ENCODE measurements at regions not wholly inside any gene's neighbourhood (a gene's known extent, or its start where the extent isn't known, plus 50 kb on each side); places are given as distances from the start of the nearest gene placed in this dataset.

DNA sequence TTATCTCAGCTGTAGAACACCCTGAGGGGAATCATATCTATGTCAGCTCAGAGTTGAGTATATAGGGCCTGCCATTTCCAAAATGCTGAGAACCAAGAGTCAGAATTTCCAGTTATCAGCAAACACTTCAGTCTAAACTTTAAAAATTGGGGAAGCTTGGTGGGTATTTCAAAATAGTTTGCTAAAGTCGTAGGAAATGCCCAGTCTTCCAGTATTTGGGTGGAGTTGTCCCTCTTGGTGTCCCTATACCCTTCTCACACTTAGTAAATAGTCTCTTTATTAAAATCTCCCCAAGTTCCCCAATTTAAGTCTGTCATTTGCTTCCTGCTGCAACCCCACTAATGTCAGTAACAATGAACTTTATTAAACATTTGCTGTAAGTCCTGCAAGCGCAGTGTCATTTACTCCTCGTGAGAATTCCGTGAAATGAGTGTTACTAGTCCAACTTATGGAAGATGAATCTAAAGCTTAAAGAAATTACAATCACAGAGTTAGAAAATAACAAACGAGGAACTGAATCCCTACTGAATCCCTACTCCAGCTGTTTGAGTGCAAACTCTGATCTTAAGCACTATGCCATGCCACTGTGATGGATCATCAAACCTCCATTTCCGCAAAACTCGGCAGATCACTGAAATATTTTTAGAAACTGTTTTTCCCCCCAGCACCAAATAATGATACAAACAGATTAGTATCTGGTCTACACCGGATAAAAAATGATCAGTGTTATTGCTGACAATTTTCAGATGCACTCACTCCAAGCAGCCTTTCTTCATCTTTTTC lies 341.7 kb upstream of the PROK2 start:
- H3K4me3 Mint-ChIP-seq = no peak overlapping the region
- peaks cover 1% of the 10 kb centered on the region for H3K27me3 Mint-ChIP-seq
- peaks cover 3% of the 10 kb centered on the region for H3K9me3 Mint-ChIP-seq
- ChIA-PET POLR2A (no interaction called here), CTCF (no interaction called here)
- H3K27ac Mint-ChIP-seq = no peak overlapping the region
- H3K36me3 Mint-ChIP-seq (ENCODE audit: low read depth) = no peaks in the 10 kb centered on the region
- peaks cover 8% of the 10 kb centered on the region for H3K4me1 Mint-ChIP-seq
- DNase-seq = no peak

DNA sequence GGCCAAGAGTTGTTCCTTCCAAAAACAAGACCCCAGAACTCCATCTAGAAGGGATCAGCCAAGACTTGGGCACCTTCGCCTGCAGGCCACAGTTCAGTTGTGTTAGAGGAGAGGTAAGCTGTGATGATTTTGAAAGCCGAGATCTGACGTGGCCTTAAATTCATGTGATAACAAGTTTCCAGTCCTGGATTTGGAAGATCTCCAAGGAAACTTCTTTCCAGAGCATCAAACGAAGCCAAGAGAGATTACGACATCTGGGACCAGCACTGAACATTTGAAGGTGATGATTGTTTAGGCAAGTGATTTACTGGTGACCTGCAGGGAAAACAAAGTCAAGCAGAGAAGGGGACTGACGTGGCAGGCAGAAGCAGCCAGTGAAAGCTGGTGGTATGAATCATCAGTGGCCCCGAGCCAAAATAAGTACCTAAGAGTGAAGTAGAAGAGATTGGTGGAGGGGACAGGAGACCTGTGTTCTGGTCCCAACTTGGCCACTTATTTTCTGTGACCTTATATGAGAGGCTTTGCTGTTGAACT lies 339.0 kb upstream of the PROK2 start:
- no peaks in the 10 kb centered on the region for H3K36me3 Mint-ChIP-seq (ENCODE audit: low read depth)
- CTCF ChIA-PET = no interaction called here

DNA sequence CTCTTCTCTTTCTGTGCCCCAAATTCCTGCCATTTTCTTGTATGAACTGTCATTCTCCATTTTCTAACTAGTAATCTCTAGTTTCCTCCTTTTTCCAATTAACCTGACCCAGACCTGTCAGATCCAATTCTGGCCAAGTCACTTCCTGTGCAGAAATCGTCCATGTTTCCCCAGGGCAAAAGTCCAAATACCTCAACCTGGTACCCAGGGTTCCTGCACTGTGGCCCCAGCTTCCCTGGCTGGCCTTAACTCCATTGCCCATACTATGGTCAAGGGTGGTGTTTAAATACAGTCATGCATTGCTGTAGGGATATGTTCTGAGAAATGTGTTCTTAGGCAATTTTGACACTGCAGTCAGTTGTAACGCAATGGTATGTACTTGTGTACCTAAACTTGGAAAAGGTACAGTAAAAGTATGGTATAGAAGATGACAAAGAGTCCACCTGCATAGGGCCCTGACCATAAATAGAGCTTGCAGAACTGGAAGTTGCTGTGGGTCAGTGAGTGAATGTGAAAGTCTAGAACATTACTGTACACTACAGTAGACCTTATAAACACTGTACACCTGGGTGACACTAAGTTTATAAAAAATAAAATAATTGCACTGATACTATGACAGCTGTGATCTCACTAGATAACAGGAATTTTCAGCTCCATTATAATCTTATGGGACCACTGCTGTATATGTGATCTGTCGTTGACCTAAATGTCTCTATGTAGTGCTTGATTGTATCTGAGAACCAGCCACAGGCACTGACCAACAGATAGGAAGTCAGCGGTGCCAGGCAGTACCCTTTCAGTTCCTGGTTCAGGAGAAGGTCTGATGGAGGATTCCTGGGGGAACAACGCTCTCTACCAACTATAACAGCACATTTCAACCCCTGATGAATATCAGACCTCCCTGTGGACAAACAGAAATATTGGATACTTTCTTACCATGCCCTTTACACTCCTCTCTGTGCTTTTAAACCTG lies 336.1 kb upstream of the PROK2 start:
- ChIA-PET POLR2A (no interaction called here), CTCF (no interaction called here)
- no peak overlapping the region for H3K4me3 Mint-ChIP-seq
- no peak overlapping the region for H3K27ac Mint-ChIP-seq
- peaks cover 1% of the 10 kb centered on the region for H3K27me3 Mint-ChIP-seq
- H3K36me3 Mint-ChIP-seq (ENCODE audit: low read depth) = no peaks in the 10 kb centered on the region
- peaks cover 8% of the 10 kb centered on the region for H3K4me1 Mint-ChIP-seq
- H3K9me3 Mint-ChIP-seq = no peaks in the 10 kb centered on the region
- DNase-seq = no peak

More for the DNA sequence above, 339.0 kb upstream of the PROK2 start:
- Mint-ChIP-seq H3K4me1 (peaks cover 8% of the 10 kb centered on the region), H3K27ac (no peak overlapping the region), H3K4me3 (no peak overlapping the region), H3K27me3 (peaks cover 1% of the 10 kb centered on the region), H3K9me3 (no peaks in the 10 kb centered on the region)
- no peak for DNase-seq
- POLR2A ChIA-PET = no interaction called here

DNA sequence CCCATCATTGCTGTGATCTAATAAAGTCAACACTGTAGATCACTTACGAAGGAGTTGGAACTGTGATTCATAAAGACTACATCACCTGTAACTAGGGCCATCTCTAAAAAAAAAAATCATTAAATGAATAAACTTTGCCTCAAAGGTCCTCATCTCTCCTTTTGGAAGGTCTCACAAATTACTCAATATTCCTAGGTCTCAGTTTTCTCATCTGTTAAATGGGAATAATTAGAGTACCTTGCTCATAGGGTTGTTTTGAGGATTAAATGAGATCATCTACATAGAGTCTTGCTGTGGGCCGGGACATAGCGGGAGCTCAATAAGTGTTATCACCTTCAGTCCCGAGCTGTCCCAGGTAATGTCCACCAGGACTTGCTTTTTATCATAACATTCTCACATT lies 335.1 kb upstream of the PROK2 start:
- ChIA-PET POLR2A (no interaction called here), CTCF (no interaction called here)

DNA sequence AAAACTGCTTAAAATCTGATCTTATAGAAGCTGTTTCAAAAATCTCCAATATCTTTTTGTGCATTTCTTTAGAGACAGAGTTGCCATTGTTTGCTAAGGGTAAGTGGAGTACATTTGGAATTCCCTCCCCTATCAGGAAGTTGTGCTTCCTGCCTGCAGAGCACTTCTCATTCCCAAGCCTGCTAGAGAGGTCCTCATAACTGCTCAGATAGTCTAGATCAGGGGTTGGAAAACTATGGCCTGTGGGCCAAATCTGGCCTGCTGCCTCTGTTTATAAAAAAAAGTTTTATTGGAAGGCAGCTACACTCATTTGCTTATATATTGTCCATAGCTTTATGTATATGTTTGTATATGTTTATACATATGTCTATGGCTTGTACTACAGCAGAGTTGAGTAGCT lies 333.7 kb upstream of the PROK2 start:
- DNase-seq = no peak
- CTCF ChIA-PET = no interaction called here
- POLR2A ChIA-PET = interaction anchor here (0.6 kb wide), 1 partner anchor 903 kb away, joined by 3 read pairs; no protein-coding TSS in a partner anchor
- H3K27me3 Mint-ChIP-seq = peaks cover under 1% of the 10 kb centered on the region
- H3K4me3 Mint-ChIP-seq = no peak overlapping the region
- H3K4me1 Mint-ChIP-seq = peaks cover 1% of the 10 kb centered on the region
- no peaks in the 10 kb centered on the region for H3K9me3 Mint-ChIP-seq
- H3K36me3 Mint-ChIP-seq (ENCODE audit: low read depth) = no peaks in the 10 kb centered on the region
- no peak overlapping the region for H3K27ac Mint-ChIP-seq

More for the DNA sequence above, 335.1 kb upstream of the PROK2 start:
- no peak for DNase-seq
- H3K27ac Mint-ChIP-seq = no peak overlapping the region
- H3K4me3 Mint-ChIP-seq = no peak overlapping the region
- no peaks in the 10 kb centered on the region for H3K9me3 Mint-ChIP-seq
- H3K36me3 Mint-ChIP-seq (ENCODE audit: low read depth) = no peaks in the 10 kb centered on the region
- peaks cover 8% of the 10 kb centered on the region for H3K4me1 Mint-ChIP-seq
- H3K27me3 Mint-ChIP-seq = peaks cover 1% of the 10 kb centered on the region

DNA sequence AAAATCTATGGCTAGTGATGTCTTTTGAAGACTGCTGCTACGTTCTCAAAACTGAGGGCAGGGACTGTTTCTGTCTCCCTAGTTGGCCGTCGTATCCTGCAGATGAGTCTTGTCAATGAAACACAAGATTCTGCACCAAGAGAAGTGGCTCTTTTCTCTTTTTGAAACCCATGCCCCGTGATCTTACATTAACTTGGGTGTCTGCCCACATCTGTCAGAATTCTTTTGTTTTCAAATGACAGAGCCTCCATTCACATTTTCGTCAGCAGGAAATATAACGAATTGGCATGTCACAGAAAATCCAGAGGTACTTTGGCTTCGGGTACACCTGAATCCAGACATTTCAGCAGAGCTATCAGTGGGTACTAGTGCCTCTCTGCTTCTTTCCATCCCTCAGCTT lies 331.3 kb upstream of the PROK2 start:
- no peaks in the 10 kb centered on the region for H3K36me3 Mint-ChIP-seq (ENCODE audit: low read depth)
- H3K4me1 Mint-ChIP-seq = no peaks in the 10 kb centered on the region
- CTCF ChIA-PET = no interaction called here
- DNase-seq = no peak
- H3K9me3 Mint-ChIP-seq = no peaks in the 10 kb centered on the region
- POLR2A ChIA-PET = no interaction called here
- H3K27me3 Mint-ChIP-seq = peaks cover 4% of the 10 kb centered on the region
- no peak overlapping the region for H3K27ac Mint-ChIP-seq
- H3K4me3 Mint-ChIP-seq = no peak overlapping the region

DNA sequence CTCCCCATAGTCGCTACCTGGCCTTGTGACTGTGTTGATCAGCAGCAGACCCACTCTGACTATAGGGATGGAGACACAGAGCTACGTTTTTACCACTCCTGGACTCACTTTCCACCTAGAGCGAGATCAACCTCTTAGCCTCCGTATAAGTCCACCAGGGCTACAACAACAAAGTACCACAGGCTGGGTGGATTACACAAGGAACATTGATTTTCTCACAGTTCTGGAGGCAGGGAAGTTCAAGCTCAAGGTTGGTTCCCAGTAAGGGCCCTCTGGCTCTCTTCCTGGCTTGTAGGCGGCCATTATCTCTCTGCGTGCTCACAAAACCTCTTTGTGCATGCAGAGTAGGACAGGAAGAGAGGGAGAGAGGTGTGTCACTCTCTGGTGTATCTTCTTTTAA lies 330.4 kb upstream of the PROK2 start:
- Mint-ChIP-seq H3K27me3 (peaks cover 4% of the 10 kb centered on the region), H3K36me3 (ENCODE audit: low read depth) (no peaks in the 10 kb centered on the region), H3K4me3 (no peak overlapping the region), H3K27ac (no peak overlapping the region), H3K4me1 (no peaks in the 10 kb centered on the region), H3K9me3 (no peaks in the 10 kb centered on the region)
- POLR2A ChIA-PET = no interaction called here
- CTCF ChIA-PET = no interaction called here
- DNase-seq = no peak

DNA sequence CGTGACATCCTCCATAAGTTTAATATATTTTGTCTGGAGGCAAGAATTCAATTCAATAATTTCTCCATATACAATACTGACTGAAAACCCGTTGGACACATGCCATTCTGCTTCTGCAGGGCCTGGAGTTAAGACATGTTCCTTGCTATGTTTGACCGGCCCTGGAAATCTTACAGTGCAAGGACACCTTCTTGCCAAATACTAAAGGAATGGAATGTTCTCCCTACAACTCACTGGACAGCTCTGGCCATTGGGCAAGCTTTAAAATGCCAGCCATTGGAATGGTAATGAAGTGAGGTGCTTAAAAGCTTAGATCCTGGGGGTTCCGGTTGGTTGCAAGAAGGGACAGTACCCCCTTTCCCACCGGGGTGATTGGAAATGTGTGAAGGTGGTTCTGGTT lies 329.8 kb upstream of the PROK2 start:
- Mint-ChIP-seq H3K36me3 (ENCODE audit: low read depth) (no peaks in the 10 kb centered on the region), H3K9me3 (no peaks in the 10 kb centered on the region)
- POLR2A ChIA-PET = no interaction called here

DNA sequence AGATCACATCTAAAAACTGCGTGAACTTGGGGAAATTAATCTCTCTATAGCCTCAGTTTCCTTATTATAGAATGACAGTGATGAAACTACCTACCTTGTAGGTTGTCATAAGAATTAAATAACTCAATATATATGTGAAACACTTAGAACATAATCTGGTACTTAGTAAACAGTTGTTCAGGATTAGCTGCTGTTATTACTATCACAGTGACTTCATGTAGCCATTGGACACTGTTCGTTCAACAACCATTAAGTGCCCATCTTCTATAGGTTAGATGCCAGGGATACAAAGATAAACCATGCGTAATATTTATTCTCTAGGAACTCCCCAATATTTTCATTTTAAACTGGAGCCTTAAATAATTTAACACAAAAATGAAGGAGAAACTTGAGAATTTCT lies 329.0 kb upstream of the PROK2 start:
- H3K27me3 Mint-ChIP-seq = peaks cover 4% of the 10 kb centered on the region
- H3K9me3 Mint-ChIP-seq = no peaks in the 10 kb centered on the region
- POLR2A ChIA-PET = no interaction called here
- H3K36me3 Mint-ChIP-seq (ENCODE audit: low read depth) = no peaks in the 10 kb centered on the region
- H3K4me1 Mint-ChIP-seq = no peaks in the 10 kb centered on the region
- CTCF ChIA-PET = no interaction called here
- no peak overlapping the region for H3K27ac Mint-ChIP-seq
- no peak for DNase-seq
- no peak overlapping the region for H3K4me3 Mint-ChIP-seq

More for the DNA sequence above, 329.8 kb upstream of the PROK2 start:
- Mint-ChIP-seq H3K4me1 (no peaks in the 10 kb centered on the region), H3K27me3 (peaks cover 4% of the 10 kb centered on the region), H3K4me3 (no peak overlapping the region), H3K27ac (no peak overlapping the region)
- DNase-seq = no peak
- CTCF ChIA-PET = no interaction called here

DNA sequence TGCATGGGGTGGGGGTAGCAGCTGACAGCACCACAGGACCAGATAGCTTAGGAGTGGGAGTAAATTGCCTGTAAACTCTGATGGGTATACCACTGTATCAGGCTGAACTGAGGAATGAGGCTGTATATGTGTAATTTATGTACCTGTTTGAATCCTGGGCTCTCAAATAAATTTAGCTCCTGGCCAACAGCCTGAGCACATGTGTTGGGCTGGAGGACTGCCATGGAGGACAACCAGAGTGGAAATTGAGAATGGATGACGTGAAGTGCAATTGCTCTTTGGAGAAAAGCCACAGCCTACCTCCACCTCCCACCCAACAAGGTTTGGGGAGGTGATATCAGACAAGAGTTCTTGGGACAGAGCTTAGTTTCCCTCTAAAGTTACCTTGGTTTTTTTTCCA lies 328.6 kb upstream of the PROK2 start:
- peaks cover 4% of the 10 kb centered on the region for H3K27me3 Mint-ChIP-seq
- DNase-seq = no peak
- no peaks in the 10 kb centered on the region for H3K36me3 Mint-ChIP-seq (ENCODE audit: low read depth)
- no peaks in the 10 kb centered on the region for H3K9me3 Mint-ChIP-seq
- H3K27ac Mint-ChIP-seq = no peak overlapping the region
- H3K4me3 Mint-ChIP-seq = no peak overlapping the region
- ChIA-PET CTCF (no interaction called here), POLR2A (no interaction called here)
- no peaks in the 10 kb centered on the region for H3K4me1 Mint-ChIP-seq

DNA sequence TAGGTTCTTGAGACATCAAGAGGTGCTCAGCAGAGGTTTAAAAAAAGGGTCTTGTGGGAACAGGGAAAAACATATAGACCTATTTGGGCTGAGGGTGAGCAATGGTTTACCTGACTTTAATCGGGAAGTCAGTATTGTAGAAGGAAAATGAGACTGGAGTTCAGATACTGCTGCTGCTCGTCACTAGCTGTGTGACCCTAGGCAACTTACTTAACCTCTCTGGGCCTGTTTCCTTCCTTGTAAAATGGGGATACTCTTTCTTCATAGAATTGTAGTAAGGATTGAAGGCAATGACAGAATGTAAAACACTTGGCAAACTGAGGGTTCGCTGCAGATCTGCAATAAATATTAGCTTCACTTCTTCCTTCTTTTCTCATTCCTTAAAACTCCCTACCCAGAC lies 327.5 kb upstream of the PROK2 start:
- DNase-seq = no peak
- ChIA-PET CTCF (no interaction called here), POLR2A (no interaction called here)

DNA sequence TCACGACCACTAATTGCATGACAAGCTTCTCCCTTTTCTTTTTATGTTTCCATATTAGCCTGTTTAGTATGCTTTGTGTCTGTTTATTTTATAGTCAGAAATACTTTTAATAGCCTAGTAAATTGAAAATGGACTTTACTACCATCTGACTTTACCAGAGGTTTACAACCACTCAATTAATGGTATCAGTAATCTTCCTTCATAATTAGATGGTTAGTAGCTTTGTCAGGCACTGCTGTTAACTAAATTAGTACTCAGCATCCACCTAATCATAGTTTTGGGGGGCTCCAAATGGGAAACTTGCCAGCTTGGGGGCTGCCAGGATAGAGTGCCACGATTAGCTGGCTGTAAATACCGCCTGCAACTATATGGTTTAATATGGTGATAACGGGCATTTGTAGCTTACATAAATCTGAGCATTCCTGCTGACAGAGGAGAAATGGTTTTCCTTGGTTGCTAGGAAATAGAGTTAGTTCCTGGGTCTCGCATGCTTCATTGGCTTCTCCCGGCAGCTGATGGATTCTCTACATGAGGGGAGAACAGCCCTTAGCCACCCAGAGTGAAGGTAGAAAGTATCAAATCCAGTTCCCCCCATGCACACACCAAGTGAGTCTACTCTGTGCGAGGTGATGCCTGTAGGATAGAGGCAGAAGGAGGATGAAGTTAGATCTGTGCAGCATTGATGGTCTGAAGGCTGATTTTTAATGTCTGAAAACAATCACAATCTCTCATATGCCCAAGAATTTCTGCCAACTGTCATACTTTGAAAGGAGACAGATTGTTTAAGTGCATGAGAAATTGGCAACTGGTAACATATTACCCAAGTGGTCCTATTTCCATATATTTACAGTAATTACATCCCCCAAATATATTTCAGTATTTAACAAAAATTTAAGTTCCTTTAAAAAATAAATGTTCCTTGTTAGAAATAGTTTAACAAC lies 326.6 kb upstream of the PROK2 start:
- no peak overlapping the region for H3K27ac Mint-ChIP-seq
- H3K4me1 Mint-ChIP-seq = no peaks in the 10 kb centered on the region
- no peaks in the 10 kb centered on the region for H3K9me3 Mint-ChIP-seq
- DNase-seq = no peak
- ChIA-PET CTCF (no interaction called here), POLR2A (interaction anchor here (1.1 kb wide), 1 partner anchor 44 kb away, joined by 3 read pairs; no protein-coding TSS in a partner anchor)
- H3K27me3 Mint-ChIP-seq = peaks cover 4% of the 10 kb centered on the region
- H3K36me3 Mint-ChIP-seq (ENCODE audit: low read depth) = no peaks in the 10 kb centered on the region
- H3K4me3 Mint-ChIP-seq = no peak overlapping the region

More for the DNA sequence above, 327.5 kb upstream of the PROK2 start:
- Mint-ChIP-seq H3K36me3 (ENCODE audit: low read depth) (no peaks in the 10 kb centered on the region), H3K27me3 (peaks cover 4% of the 10 kb centered on the region), H3K27ac (no peak overlapping the region), H3K4me3 (no peak overlapping the region), H3K9me3 (no peaks in the 10 kb centered on the region), H3K4me1 (no peaks in the 10 kb centered on the region)
